ENCODE measurements at regions not wholly inside any gene's neighbourhood (a gene's known extent, or its start where the extent isn't known, plus 50 kb on each side); places are given as distances from the start of the nearest gene placed in this dataset.

DNA sequence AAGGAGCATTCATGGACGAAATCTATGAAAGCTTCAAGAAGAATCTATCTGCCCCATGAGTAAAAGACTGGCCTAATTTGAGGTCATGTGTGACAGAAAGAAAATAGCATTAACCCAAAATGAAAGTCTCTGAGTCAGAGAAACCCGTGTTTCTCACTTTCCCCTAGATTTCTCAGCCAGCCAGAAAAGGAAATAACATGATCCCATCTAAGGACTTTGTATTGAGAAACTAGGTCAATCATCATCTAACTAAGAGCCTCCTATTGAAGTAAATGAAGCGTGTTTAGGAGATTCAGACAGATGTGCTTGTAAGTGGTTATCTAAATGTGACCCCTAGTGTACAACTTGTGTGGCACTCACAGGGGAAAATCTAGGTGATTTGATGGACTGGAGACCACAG, 77.3 kb upstream of the ZNF366 start:
- TF ChIP-seq, protein P1, sequence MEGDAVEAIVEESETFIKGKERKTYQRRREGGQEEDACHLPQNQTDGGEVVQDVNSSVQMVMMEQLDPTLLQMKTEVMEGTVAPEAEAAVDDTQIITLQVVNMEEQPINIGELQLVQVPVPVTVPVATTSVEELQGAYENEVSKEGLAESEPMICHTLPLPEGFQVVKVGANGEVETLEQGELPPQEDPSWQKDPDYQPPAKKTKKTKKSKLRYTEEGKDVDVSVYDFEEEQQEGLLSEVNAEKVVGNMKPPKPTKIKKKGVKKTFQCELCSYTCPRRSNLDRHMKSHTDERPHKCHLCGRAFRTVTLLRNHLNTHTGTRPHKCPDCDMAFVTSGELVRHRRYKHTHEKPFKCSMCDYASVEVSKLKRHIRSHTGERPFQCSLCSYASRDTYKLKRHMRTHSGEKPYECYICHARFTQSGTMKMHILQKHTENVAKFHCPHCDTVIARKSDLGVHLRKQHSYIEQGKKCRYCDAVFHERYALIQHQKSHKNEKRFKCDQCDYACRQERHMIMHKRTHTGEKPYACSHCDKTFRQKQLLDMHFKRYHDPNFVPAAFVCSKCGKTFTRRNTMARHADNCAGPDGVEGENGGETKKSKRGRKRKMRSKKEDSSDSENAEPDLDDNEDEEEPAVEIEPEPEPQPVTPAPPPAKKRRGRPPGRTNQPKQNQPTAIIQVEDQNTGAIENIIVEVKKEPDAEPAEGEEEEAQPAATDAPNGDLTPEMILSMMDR (IDR thresholded peaks at IDR 0.05), result no peak
- TF ChIP-seq POLR2A (IDR thresholded peaks at IDR 0.05), result no peak

Measured in lower leg skin (tissue), 3 donors.